ENCODE measurements at regions not wholly inside any gene's neighbourhood (a gene's known extent, or its start where the extent isn't known, plus 50 kb on each side); places are given as distances from the start of the nearest gene placed in this dataset.
"Not testable (repeated sequence)": the region's sequence is repeated elsewhere in the genome, so short reads cannot be mapped to it uniquely, and the experiment has no call there.

DNA sequence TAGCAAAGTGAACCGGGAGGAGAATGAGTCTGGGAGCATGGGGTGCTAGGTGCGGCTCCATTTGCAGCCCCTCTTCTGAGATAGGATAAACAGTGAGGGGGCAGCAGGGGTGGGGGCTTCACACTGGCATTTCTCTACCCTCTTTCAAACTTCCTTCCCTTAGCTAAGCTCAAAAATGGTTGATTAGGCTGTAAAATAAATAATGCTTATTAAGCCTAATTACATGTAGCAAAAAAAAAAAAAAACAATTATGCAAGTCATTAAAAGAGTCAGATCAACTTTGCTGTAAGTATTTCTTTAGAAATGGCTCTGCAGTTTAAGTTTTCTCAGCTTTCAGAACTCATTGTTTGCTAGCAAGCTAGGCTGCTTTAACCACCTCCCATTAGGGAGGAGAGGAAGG, 182.7 kb upstream of the FBXO11 start:
- TF ChIP-seq, protein P1, sequence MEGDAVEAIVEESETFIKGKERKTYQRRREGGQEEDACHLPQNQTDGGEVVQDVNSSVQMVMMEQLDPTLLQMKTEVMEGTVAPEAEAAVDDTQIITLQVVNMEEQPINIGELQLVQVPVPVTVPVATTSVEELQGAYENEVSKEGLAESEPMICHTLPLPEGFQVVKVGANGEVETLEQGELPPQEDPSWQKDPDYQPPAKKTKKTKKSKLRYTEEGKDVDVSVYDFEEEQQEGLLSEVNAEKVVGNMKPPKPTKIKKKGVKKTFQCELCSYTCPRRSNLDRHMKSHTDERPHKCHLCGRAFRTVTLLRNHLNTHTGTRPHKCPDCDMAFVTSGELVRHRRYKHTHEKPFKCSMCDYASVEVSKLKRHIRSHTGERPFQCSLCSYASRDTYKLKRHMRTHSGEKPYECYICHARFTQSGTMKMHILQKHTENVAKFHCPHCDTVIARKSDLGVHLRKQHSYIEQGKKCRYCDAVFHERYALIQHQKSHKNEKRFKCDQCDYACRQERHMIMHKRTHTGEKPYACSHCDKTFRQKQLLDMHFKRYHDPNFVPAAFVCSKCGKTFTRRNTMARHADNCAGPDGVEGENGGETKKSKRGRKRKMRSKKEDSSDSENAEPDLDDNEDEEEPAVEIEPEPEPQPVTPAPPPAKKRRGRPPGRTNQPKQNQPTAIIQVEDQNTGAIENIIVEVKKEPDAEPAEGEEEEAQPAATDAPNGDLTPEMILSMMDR (IDR thresholded peaks at IDR 0.05; ENCODE audit: poor library complexity): no peak
- no peak for TF ChIP-seq EZH2 (IDR thresholded peaks at IDR 0.05; ENCODE audit: borderline replicate concordance)
- no peak for TF ChIP-seq EZH2phosphoT487 (IDR thresholded peaks at IDR 0.05; ENCODE audit: low read depth, severe bottlenecking, unreplicated experiment)
- Histone ChIP-seq H3K79me2 (no peaks in the 10 kb centered on the region), H3K9me2 (replicated peaks; ENCODE audit: insufficient read depth) (no peaks in the 10 kb centered on the region), H3K36me3 (replicated peaks; ENCODE audit: insufficient read depth, low read depth) (no peaks in the 10 kb centered on the region), H3K27ac (peak overlapping the region; percentile 24), H3K4me3 (no peak overlapping the region), H3K9me3 (ENCODE audit: low read depth) (no peaks in the 10 kb centered on the region), H3K27me3 (no peaks in the 10 kb centered on the region), H3K4me2 (no peak overlapping the region), H3K4me1 (ENCODE audit: insufficient read depth) (no peaks in the 10 kb centered on the region), H4K20me1 (ENCODE audit: insufficient read depth, poor library complexity, severe bottlenecking) (no peaks in the 10 kb centered on the region), H2AFZ (no peak overlapping the region)
- 71% methylated on average over 2 of the region's 2 CpGs for WGBS (ENCODE audit: low lambda C conversion rate, missing lambda C conversion rate)
- no peak for DNase-seq (ENCODE audit: low spot score)

DNA sequence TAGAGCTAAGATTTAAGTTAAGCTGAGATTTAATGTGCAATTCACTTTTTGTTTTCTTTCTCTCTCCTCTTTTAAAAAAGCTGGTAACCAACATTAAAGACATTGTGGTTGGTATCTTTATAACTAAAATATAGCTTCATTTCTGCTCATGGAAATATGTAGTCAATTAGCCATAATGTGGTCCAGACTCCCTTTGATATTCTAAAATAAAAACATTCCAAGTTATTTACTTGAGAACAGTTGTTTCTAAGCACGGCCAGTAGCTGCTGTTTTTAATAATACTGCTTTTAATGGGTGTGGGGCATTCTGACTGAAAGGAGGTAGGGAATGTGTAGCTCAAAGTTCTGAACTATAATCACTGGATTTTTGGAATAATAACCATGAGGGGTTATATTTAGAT, 183.3 kb upstream of the FBXO11 start:
- Histone ChIP-seq H3K4me1 (ENCODE audit: insufficient read depth) (no peaks in the 10 kb centered on the region), H3K4me2 (no peak overlapping the region), H3K36me3 (replicated peaks; ENCODE audit: insufficient read depth, low read depth) (no peaks in the 10 kb centered on the region), H3K79me2 (no peaks in the 10 kb centered on the region), H3K27me3 (no peaks in the 10 kb centered on the region), H3K9me3 (ENCODE audit: low read depth) (no peaks in the 10 kb centered on the region), H3K9me2 (replicated peaks; ENCODE audit: insufficient read depth) (no peaks in the 10 kb centered on the region), H3K27ac (peak overlapping the region; percentile 24), H4K20me1 (ENCODE audit: insufficient read depth, poor library complexity, severe bottlenecking) (no peaks in the 10 kb centered on the region), H2AFZ (no peak overlapping the region), H3K4me3 (no peak overlapping the region)
- TF ChIP-seq, protein P1 (IDR thresholded peaks at IDR 0.05; ENCODE audit: poor library complexity): no peak
- TF ChIP-seq EZH2 (IDR thresholded peaks at IDR 0.05; ENCODE audit: borderline replicate concordance) (no peak), EZH2phosphoT487 (IDR thresholded peaks at IDR 0.05; ENCODE audit: low read depth, severe bottlenecking, unreplicated experiment) (no peak)
- 26% methylated on average over 1 of the region's 1 CpG for WGBS (ENCODE audit: low lambda C conversion rate, missing lambda C conversion rate)
- DNase-seq (ENCODE audit: low spot score): no peak

GRCh38 chr2:48092846-48093803, 186.8 kb upstream of the FBXO11 start:
- no peak overlapping the region for H3K4me3 ChIP-seq
- WGBS (ENCODE audit: low lambda C conversion rate, missing lambda C conversion rate): 91% methylated on average over 4 of the region's 4 CpGs
- TF ChIP-seq, protein P1 (IDR thresholded peaks at IDR 0.05; ENCODE audit: poor library complexity): no peak
- TF ChIP-seq EZH2 (IDR thresholded peaks at IDR 0.05; ENCODE audit: borderline replicate concordance) (no peak), EZH2phosphoT487 (IDR thresholded peaks at IDR 0.05; ENCODE audit: low read depth, severe bottlenecking, unreplicated experiment) (no peak)
- no peak overlapping the region for H2AFZ ChIP-seq
- H3K27me3 ChIP-seq: no peaks in the 10 kb centered on the region
- no peaks in the 10 kb centered on the region for H3K4me1 ChIP-seq (ENCODE audit: insufficient read depth)
- H3K9me2 ChIP-seq (replicated peaks; ENCODE audit: insufficient read depth): no peaks in the 10 kb centered on the region
- H3K4me2 ChIP-seq: no peak overlapping the region
- no peak for DNase-seq (ENCODE audit: low spot score)
- H4K20me1 ChIP-seq (ENCODE audit: insufficient read depth, poor library complexity, severe bottlenecking): no peaks in the 10 kb centered on the region
- no peaks in the 10 kb centered on the region for H3K9me3 ChIP-seq (ENCODE audit: low read depth)
- no peaks in the 10 kb centered on the region for H3K79me2 ChIP-seq
- H3K27ac ChIP-seq: no peak overlapping the region
- no peaks in the 10 kb centered on the region for H3K36me3 ChIP-seq (replicated peaks; ENCODE audit: insufficient read depth, low read depth)

GRCh38 chr2:48096765-48097164, 190.5 kb upstream of the FBXO11 start:
- H3K9me2 ChIP-seq (replicated peaks; ENCODE audit: insufficient read depth); H3K27me3 ChIP-seq; H3K9me3 ChIP-seq (ENCODE audit: low read depth); H3K27ac ChIP-seq; H3K4me1 ChIP-seq (ENCODE audit: insufficient read depth); H2AFZ ChIP-seq; H3K36me3 ChIP-seq (replicated peaks; ENCODE audit: insufficient read depth, low read depth); DNase-seq (ENCODE audit: low spot score); H3K4me2 ChIP-seq; H3K79me2 ChIP-seq; H3K4me3 ChIP-seq; H4K20me1 ChIP-seq (ENCODE audit: insufficient read depth, poor library complexity, severe bottlenecking): not testable (repeated sequence)
- WGBS (ENCODE audit: low lambda C conversion rate, missing lambda C conversion rate): 83% methylated on average over 1 of the region's 1 CpG

Measured in hepatocyte (in vitro differentiated cells).